ENCODE measurements at regions not wholly inside any gene's neighbourhood (a gene's known extent, or its start where the extent isn't known, plus 50 kb on each side); places are given as distances from the start of the nearest gene placed in this dataset.

GRCh38 chr15:88741046-88741445 lies 62.2 kb upstream of the ACAN start:
- WGBS (ENCODE audit: low lambda C conversion rate), result 22% methylated on average over 5 of the region's 5 CpGs
- TF ChIP-seq TMF1 (CRISPR knock-in tag; IDR thresholded peaks at IDR 0.05; ENCODE audit: low read depth) (no peak), XBP1 (CRISPR knock-in tag; IDR thresholded peaks at IDR 0.05) (no peak), MYC (CRISPR knock-in tag; IDR thresholded peaks at IDR 0.05; ENCODE audit: borderline replicate concordance) (no peak), ZNF644 (CRISPR knock-in tag; IDR thresholded peaks at IDR 0.05; ENCODE audit: low read depth) (no peak), ZNF24 (IDR thresholded peaks at IDR 0.05) (no peak), AHDC1 (CRISPR knock-in tag; IDR thresholded peaks at IDR 0.05; ENCODE audit: borderline replicate concordance) (no peak), PAWR (CRISPR knock-in tag; IDR thresholded peaks at IDR 0.05; ENCODE audit: borderline replicate concordance) (no peak), ZNF205 (CRISPR knock-in tag; IDR thresholded peaks at IDR 0.05) (no peak), ZC3H4 (CRISPR knock-in tag; IDR thresholded peaks at IDR 0.05; ENCODE audit: borderline replicate concordance) (no peak)
- in situ Hi-C loops (cut with HindIII; ENCODE audit: extremely low pct_ligation_motif_present, low pct_unique_long_range_greater_than_20kb), result no loop called here
- Histone ChIP-seq H3K9ac (ENCODE audit: insufficient read depth, low read depth, low read length) (no peak overlapping the region), H3K4me2 (ENCODE audit: low read depth, low read length) (no peak overlapping the region), H2AFZ (ENCODE audit: low read length) (no peak overlapping the region), H3K27me3 (ENCODE audit: control insufficient read depth in 1 of 2, insufficient read depth in 2 of 2, low read length in 2 of 2) (peaks cover 0 to 29% of the 10 kb centered on the region in 2 experiments; a peak in 2 of 5 replicates), H4K20me1 (ENCODE audit: insufficient read depth, low read length) (no peaks in the 10 kb centered on the region), H3K4me3 (replicated peaks in 1 of 3; ENCODE audit: insufficient read depth in 1 of 3, low read depth in 2 of 3, low read length in 3 of 3) (no peak overlapping the region), H3K79me2 (ENCODE audit: insufficient read depth, low read length) (no peaks in the 10 kb centered on the region), H3K9me3 (ENCODE audit: low read length) (no peaks in the 10 kb centered on the region), H3K27ac (ENCODE audit: extremely low read length, insufficient read depth, low read length) (no peak overlapping the region), H3K4me1 (ENCODE audit: insufficient read depth, low read length) (no peaks in the 10 kb centered on the region), H3K36me3 (replicated peaks in 1 of 2; ENCODE audit: control insufficient read depth in 1 of 2, insufficient read depth in 2 of 2, low read length in 2 of 2) (no peaks in the 10 kb centered on the region)
- intact Hi-C loops (cut with micrococcal nuclease; ENCODE audit: unreplicated experiment), result no loop called here
- BruUV-seq (replicated peaks), result no TSS peak
- no peak for ATAC-seq
- FAIRE-seq, result no peak
- ChIA-PET CTCF (ENCODE audit: low intra/inter-chr PET ratio, low total read pairs) (no interaction called here), POLR2A (no interaction called here)
- DNase-seq (ENCODE audit: low spot score), result no peak
